Neural crest cell (in vitro differentiated cells): ENCODE measurements at regions not wholly inside any gene's neighbourhood (a gene's known extent, or its start where the extent isn't known, plus 50 kb on each side); places are given as distances from the start of the nearest gene placed in this dataset.

ENCODE experiments used
- DNase-seq: peaks from one replicate; pipeline ENCODE4 v3.0.0; 2021; ENCODE audit warnings: low read depth, mixed read lengths, low spot score
- H3K27ac Mint-ChIP-seq: one replicate; pipeline ENCODE4 v1.8.0; 2021; ENCODE audit warnings: mild to moderate bottlenecking, mixed read lengths; ENCODE audit not compliant: unreplicated experiment
- H3K27me3 Mint-ChIP-seq: 2 replicates; pipeline ENCODE4 v1.8.0; 2021; ENCODE audit warnings: low read depth, mild to moderate bottlenecking, mixed read lengths
- H3K36me3 Mint-ChIP-seq: 2 replicates; pipeline ENCODE4 v1.8.0; 2021; ENCODE audit warnings: low read depth, mild to moderate bottlenecking, mixed read lengths
- H3K4me1 Mint-ChIP-seq: 2 replicates; pipeline ENCODE4 v1.8.0; 2021; ENCODE audit warnings: mixed read lengths
- H3K4me3 Mint-ChIP-seq: one replicate; pipeline ENCODE4 v1.8.0; 2021; ENCODE audit warnings: mild to moderate bottlenecking, mixed read lengths
- H3K9me3 Mint-ChIP-seq: 2 replicates; pipeline ENCODE4 v1.8.0; 2021; ENCODE audit warnings: mixed read lengths
- TF ChIP-seq, protein P1 (sequence below): fragments of 200-600 bp; sonication (generic); conservative IDR thresholded peaks from 2 replicates; pipeline ENCODE4 v1.5.0; 2021; ENCODE audit warnings: antibody characterized with exemption, mild to moderate bottlenecking

DNA sequence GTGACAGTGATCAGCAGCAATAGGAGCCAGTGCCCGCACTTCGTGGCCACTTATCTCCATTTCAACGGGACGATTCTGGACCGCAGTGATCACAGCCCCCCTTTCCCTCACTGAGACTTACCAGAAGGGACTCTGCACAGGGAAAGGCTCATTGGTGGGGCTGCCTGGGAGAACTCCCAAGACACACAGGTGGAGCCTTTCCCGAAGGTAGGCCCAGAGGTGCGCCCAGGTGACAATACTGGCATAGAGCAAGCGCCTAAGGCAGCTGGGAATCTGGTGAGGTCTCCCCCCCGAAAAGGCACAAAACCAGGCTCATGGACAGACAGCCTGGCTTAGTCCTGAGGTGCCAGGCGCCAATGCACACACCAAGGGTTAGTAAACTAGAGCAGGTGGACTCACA is 318.9 kb downstream of the AJAP1 start:
- H3K4me1 Mint-ChIP-seq, result peaks cover 11% of the 10 kb centered on the region
- H3K27me3 Mint-ChIP-seq, result peaks cover 3% of the 10 kb centered on the region
- no peaks in the 10 kb centered on the region for H3K36me3 Mint-ChIP-seq
- TF ChIP-seq, protein P1, sequence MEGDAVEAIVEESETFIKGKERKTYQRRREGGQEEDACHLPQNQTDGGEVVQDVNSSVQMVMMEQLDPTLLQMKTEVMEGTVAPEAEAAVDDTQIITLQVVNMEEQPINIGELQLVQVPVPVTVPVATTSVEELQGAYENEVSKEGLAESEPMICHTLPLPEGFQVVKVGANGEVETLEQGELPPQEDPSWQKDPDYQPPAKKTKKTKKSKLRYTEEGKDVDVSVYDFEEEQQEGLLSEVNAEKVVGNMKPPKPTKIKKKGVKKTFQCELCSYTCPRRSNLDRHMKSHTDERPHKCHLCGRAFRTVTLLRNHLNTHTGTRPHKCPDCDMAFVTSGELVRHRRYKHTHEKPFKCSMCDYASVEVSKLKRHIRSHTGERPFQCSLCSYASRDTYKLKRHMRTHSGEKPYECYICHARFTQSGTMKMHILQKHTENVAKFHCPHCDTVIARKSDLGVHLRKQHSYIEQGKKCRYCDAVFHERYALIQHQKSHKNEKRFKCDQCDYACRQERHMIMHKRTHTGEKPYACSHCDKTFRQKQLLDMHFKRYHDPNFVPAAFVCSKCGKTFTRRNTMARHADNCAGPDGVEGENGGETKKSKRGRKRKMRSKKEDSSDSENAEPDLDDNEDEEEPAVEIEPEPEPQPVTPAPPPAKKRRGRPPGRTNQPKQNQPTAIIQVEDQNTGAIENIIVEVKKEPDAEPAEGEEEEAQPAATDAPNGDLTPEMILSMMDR, result no peak
- H3K9me3 Mint-ChIP-seq, result peaks cover 3% of the 10 kb centered on the region
- H3K27ac Mint-ChIP-seq, result no peak overlapping the region
- no peak for DNase-seq
- no peak overlapping the region for H3K4me3 Mint-ChIP-seq

DNA sequence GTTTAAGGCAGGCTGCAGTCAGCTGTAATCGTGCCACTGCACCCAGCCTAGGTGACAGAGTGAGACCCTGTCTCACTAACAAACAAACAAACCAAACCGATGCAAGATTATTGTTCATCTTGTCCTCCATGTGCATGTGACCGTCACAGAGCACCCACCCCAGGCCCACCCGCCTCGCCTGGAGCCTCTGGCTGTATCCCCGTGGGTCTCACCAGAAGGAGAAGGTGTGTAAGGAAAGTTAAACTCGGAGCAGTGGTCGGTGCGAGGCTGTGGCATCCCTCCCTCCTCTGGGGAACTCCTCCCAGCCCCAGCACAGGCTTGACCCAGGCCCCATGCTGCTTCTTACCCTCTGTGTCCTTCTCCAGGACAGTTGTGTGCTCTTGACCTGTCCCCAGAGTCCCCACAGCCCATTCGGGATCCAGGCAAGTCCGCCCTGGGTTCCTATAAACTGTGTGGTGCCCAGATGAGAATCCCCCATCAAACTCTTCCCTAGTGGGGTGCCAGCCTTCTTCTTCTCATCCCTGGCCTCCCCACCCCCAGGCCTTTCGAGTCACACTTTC is 318.4 kb downstream of the AJAP1 start:
- Mint-ChIP-seq H3K36me3 (no peaks in the 10 kb centered on the region), H3K4me1 (peaks cover 6% of the 10 kb centered on the region), H3K4me3 (no peak overlapping the region), H3K27ac (no peak overlapping the region), H3K9me3 (peaks cover 5% of the 10 kb centered on the region), H3K27me3 (peaks cover 5% of the 10 kb centered on the region)
- TF ChIP-seq, protein P1, result no peak
- no peak for DNase-seq

DNA sequence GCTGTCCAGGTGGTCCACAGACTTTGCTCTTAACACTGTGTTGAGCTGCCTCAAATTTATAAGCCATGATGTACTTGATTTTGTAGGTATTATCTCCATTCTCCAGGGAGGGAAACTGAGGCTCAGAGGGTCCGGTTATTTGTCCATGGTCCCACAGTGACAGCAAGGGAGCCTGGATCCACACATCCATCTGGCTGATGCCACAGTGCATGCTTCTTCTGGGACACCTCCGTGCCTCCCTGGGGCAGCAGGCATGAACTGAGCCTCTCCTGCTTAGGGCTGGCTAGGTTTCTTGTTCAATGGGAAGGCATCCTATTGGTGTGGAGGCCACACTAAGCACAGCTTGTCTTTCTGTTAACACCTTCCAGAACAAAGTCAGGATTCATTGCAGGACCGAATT is 317.3 kb downstream of the AJAP1 start:
- Mint-ChIP-seq H3K27ac (no peak overlapping the region), H3K36me3 (no peaks in the 10 kb centered on the region), H3K4me1 (no peaks in the 10 kb centered on the region), H3K4me3 (no peak overlapping the region), H3K27me3 (peaks cover 7% of the 10 kb centered on the region), H3K9me3 (peaks cover 7% of the 10 kb centered on the region)
- DNase-seq, result no peak
- TF ChIP-seq, protein P1, result no peak

DNA sequence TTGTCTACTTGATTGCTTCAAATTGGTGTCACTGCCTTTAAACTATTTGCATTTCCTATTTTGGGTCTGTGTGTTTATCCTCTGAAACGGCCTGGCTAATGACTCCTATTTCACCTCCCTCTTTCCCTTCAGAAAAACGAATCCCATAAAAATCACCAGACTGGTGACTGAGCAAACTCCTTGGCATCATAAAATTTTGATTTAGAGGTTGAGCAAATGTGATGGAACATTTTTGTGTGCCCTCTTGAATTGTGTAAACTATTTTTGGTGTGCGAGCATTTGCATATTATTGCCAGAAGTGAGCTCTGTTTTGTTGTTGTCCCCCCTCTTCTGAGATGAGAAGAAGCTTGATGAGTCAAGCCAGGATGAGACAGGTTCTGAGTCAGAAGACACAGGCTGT is 316.1 kb downstream of the AJAP1 start:
- Mint-ChIP-seq H3K9me3 (peaks cover 7% of the 10 kb centered on the region), H3K4me3 (no peak overlapping the region), H3K27me3 (peaks cover 17% of the 10 kb centered on the region), H3K36me3 (no peaks in the 10 kb centered on the region), H3K4me1 (peaks cover 6% of the 10 kb centered on the region), H3K27ac (no peak overlapping the region)
- DNase-seq, result no peak
- TF ChIP-seq, protein P1, result no peak

DNA sequence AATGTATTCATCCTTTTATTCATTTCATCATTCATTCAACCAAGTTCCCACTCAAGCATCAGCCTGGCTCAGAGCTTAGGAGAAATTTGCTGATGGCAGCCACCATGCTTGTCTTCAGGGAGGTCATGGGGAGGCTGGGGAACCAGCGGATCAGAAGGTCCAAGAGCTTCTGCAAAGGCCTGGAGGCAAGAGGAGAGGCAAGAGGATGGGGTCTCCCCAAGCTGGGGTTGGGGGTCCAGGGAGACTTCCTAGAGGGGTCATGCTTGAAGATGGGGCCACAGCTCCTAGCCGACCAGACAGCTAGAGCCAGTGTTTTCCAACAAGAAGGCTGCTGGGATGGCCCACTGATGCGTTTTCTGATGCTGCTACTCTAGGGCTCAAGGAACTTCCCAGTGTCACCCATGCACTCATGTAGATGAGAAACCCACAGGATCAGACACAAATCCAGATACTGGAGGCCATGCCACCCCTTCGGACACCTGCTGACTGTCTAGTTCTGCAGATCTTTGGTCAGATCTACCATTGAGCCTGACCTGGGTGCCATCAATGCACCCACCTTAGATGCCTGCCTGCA is 315.2 kb downstream of the AJAP1 start:
- peaks cover 9% of the 10 kb centered on the region for H3K4me1 Mint-ChIP-seq
- H3K4me3 Mint-ChIP-seq, result no peak overlapping the region
- H3K36me3 Mint-ChIP-seq, result no peaks in the 10 kb centered on the region
- no peak for DNase-seq
- H3K27ac Mint-ChIP-seq, result no peak overlapping the region
- H3K9me3 Mint-ChIP-seq, result peaks cover 7% of the 10 kb centered on the region
- H3K27me3 Mint-ChIP-seq, result peaks cover 21% of the 10 kb centered on the region
- TF ChIP-seq, protein P1, result no peak
